ENCODE measurements at regions not wholly inside any gene's neighbourhood (a gene's known extent, or its start where the extent isn't known, plus 50 kb on each side); places are given as distances from the start of the nearest gene placed in this dataset.

GRCh38 chr2:139367416-139367815 lies 587.2 kb upstream of the NXPH2 start:
- DNase-seq, result no peak
- H3K4me3 ChIP-seq, result no peak overlapping the region
- 64 to 73% (median 66%) methylated on average over 6 of the region's 6 CpGs for WGBS, 3 donors
- TF ChIP-seq CTCF (IDR thresholded peaks at IDR 0.05), result no peak
- no peak for TF ChIP-seq EP300 (IDR thresholded peaks at IDR 0.05)
- no peak for TF ChIP-seq POLR2A (IDR thresholded peaks at IDR 0.05)
- H3K27ac ChIP-seq, result no peak overlapping the region
- H3K36me3 ChIP-seq, result no peaks in the 10 kb centered on the region
- H3K4me1 ChIP-seq (ENCODE audit: insufficient read depth), result no peaks in the 10 kb centered on the region
- H3K27me3 ChIP-seq, result no peaks in the 10 kb centered on the region
- H3K9me3 ChIP-seq, result no peaks in the 10 kb centered on the region
- intact Hi-C loops (cut with DNase I), result no loop called here

- intact Hi-C loops (cut with DNase I), result no loop called here
- no peak for TF ChIP-seq POLR2A (IDR thresholded peaks at IDR 0.05)
- no peak for TF ChIP-seq EP300 (IDR thresholded peaks at IDR 0.05)
- TF ChIP-seq CTCF (IDR thresholded peaks at IDR 0.05), result no peak
- Histone ChIP-seq H3K4me3 (no peak overlapping the region), H3K27me3 (no peaks in the 10 kb centered on the region), H3K27ac (no peak overlapping the region), H3K9me3 (no peaks in the 10 kb centered on the region), H3K4me1 (ENCODE audit: insufficient read depth) (no peaks in the 10 kb centered on the region), H3K36me3 (no peaks in the 10 kb centered on the region)
- no peak for DNase-seq
- WGBS, 3 donors, result 86 to 94% (median 93%) methylated on average over 2 of the region's 2 CpGs
These were observed 586.5 kb upstream of the NXPH2 start for GRCh38 chr2:139366681-139367080.

DNA sequence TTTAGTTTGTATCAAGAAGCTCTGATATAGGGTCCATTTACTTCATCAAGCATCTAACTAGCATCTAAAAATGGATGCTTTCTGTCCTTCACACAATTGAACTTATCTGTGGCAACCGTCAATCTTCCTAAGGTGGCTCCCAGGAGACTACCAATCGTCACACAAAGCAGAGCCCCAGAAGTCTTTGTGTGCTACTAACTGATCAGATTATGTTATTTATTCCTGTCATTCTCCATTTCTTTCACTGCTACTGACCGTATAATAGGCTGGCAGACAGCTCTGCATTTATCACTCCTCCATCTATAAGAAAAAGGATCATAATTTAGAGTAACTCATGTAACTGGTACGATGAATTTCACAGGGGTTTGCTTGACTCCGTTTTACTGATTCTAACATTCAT lies 585.0 kb upstream of the NXPH2 start:
- Histone ChIP-seq H3K36me3 (no peaks in the 10 kb centered on the region), H3K9me3 (no peaks in the 10 kb centered on the region), H3K27ac (no peak overlapping the region), H3K4me3 (no peak overlapping the region), H3K4me1 (ENCODE audit: insufficient read depth) (no peaks in the 10 kb centered on the region), H3K27me3 (no peaks in the 10 kb centered on the region)
- TF ChIP-seq EP300 (IDR thresholded peaks at IDR 0.05) (no peak), CTCF (IDR thresholded peaks at IDR 0.05) (no peak), POLR2A (IDR thresholded peaks at IDR 0.05) (no peak)
- WGBS, 3 donors, result 74 to 83% (median 77%) methylated on average over 5 of the region's 5 CpGs
- intact Hi-C loops (cut with DNase I), result no loop called here
- no peak for DNase-seq

GRCh38 chr2:139360654-139361053 lies 580.5 kb upstream of the NXPH2 start:
- no peaks in the 10 kb centered on the region for H3K4me1 ChIP-seq (ENCODE audit: insufficient read depth)
- no peak for DNase-seq
- no peak overlapping the region for H3K4me3 ChIP-seq
- H3K27me3 ChIP-seq, result no peaks in the 10 kb centered on the region
- no peak overlapping the region for H3K27ac ChIP-seq
- TF ChIP-seq POLR2A (IDR thresholded peaks at IDR 0.05) (no peak), CTCF (IDR thresholded peaks at IDR 0.05) (no peak), EP300 (IDR thresholded peaks at IDR 0.05) (no peak)
- 62 to 69% (median 63%) methylated on average over 1 of the region's 1 CpG for WGBS, 3 donors
- H3K36me3 ChIP-seq, result no peaks in the 10 kb centered on the region
- intact Hi-C loops (cut with DNase I), result no loop called here
- no peaks in the 10 kb centered on the region for H3K9me3 ChIP-seq

- intact Hi-C loops (cut with DNase I), result no loop called here
- 15 to 17% (median 15%) methylated on average over 1 of the region's 1 CpG for WGBS, 3 donors
- Histone ChIP-seq H3K27me3 (no peaks in the 10 kb centered on the region), H3K27ac (no peak overlapping the region), H3K9me3 (no peaks in the 10 kb centered on the region), H3K4me3 (no peak overlapping the region), H3K4me1 (ENCODE audit: insufficient read depth) (no peaks in the 10 kb centered on the region), H3K36me3 (no peaks in the 10 kb centered on the region)
- no peak for TF ChIP-seq CTCF (IDR thresholded peaks at IDR 0.05)
- no peak for TF ChIP-seq POLR2A (IDR thresholded peaks at IDR 0.05)
- no peak for TF ChIP-seq EP300 (IDR thresholded peaks at IDR 0.05)
- no peak for DNase-seq
These were observed 579.6 kb upstream of the NXPH2 start for GRCh38 chr2:139359818-139360217.
